HUES48 (cell line): ENCODE measurements at regions not wholly inside any gene's neighbourhood (a gene's known extent, or its start where the extent isn't known, plus 50 kb on each side); places are given as distances from the start of the nearest gene placed in this dataset.

Source experiments
- H3K27ac ChIP-seq: one replicate; pipeline ENCODE4 v1.7.0; 2013; ENCODE audit warnings: low read depth, low read length, inconsistent platforms
- H3K27me3 ChIP-seq: 2 replicates; pipeline ENCODE4 v1.6.1; 2013; ENCODE audit warnings: mild to moderate bottlenecking, low read length; ENCODE audit not compliant: control insufficient read depth, insufficient read depth
- H3K36me3 ChIP-seq: 2 replicates; pipeline ENCODE4 v1.6.1; 2013; ENCODE audit warnings: low read length; ENCODE audit not compliant: control insufficient read depth, insufficient read depth
- H3K4me1 ChIP-seq: 2 replicates; pipeline ENCODE4 v1.6.1; 2013; ENCODE audit warnings: mild to moderate bottlenecking, low read length; ENCODE audit not compliant: control insufficient read depth, insufficient read depth
- H3K4me3 ChIP-seq: 2 replicates; pipeline ENCODE4 v1.5.1; 2013; ENCODE audit warnings: mild to moderate bottlenecking, low read depth, low read length
- H3K9ac ChIP-seq: 2 replicates; pipeline ENCODE4 v1.6.1; 2013; ENCODE audit warnings: mild to moderate bottlenecking, low read depth, low read length, moderate library complexity
- H3K9me3 ChIP-seq: 2 replicates; pipeline ENCODE4 v1.6.1; 2013; ENCODE audit warnings: low read length; ENCODE audit not compliant: control insufficient read depth, insufficient read depth

DNA sequence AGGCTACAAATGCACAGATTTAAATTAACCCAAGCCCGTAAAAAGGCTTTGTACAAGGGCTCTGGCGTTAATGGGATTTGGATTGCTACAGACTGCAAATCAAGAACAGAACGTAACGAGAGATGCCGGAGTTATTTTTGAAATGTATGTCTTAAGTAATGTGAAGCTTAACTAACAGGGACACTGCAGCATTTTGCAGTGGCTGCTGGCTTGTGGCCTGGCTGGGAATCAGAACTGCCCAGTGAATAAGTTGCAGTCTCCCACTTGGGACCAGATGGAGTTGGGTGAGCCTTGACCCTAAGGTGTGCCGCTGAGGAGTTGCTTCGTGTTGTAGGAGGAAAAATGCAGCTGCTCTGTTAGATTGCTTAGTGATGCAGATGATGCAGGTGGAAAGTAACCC is 318.4 kb downstream of the DHX15 start:
- Histone ChIP-seq H3K36me3 (no peaks in the 10 kb centered on the region), H3K27ac (no peak overlapping the region), H3K9me3 (no peaks in the 10 kb centered on the region), H3K9ac (no peak overlapping the region), H3K4me1 (peaks cover 46% of the 10 kb centered on the region), H3K4me3 (no peak overlapping the region), H3K27me3 (no peaks in the 10 kb centered on the region)

DNA sequence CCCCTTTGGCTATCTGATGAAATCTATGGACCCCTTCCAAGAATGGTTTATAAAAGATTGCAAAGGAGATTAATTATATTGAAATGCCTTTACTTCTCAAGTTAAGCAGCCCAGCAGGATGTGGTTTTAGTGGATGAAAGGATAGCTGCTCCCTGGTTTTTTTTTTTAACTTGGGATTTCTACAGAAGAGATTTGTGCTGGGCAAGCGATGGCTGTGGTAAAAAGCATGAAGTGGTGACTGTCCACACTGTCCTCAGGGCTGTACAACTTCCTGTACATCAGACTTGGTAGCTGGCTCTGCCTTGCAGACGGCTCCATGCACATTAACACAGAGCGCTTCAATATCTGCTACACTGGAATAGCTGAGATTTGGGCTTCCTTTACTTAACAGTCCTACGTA is 321.7 kb downstream of the DHX15 start:
- Histone ChIP-seq H3K4me3 (no peak overlapping the region), H3K4me1 (peaks cover 49% of the 10 kb centered on the region), H3K27ac (no peak overlapping the region), H3K9me3 (no peaks in the 10 kb centered on the region), H3K36me3 (no peaks in the 10 kb centered on the region), H3K9ac (no peak overlapping the region), H3K27me3 (no peaks in the 10 kb centered on the region)

DNA sequence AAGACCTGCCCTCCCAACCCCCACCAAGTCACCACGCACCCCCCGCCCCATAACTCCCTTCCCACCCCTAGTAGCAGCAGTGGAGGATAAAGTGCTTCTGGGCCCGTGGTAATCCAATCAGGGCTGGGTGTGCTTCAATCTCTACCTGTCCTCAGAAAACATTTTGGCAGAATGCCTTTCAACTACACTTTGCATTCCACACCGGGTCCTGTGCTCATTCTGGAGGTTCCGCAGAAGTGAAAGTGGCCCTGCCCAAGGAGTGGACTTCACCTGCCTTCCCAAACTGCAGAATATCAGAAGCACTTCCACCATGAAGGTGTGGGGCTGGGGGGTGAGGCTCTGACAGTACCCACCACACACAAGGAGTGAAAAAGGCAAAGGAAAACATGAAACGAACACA is 322.3 kb downstream of the DHX15 start:
- H3K4me1 ChIP-seq: peaks cover 46% of the 10 kb centered on the region
- no peaks in the 10 kb centered on the region for H3K27me3 ChIP-seq
- no peaks in the 10 kb centered on the region for H3K36me3 ChIP-seq
- H3K9me3 ChIP-seq: no peaks in the 10 kb centered on the region
- H3K27ac ChIP-seq: no peak overlapping the region
- no peak overlapping the region for H3K9ac ChIP-seq
- no peak overlapping the region for H3K4me3 ChIP-seq

DNA sequence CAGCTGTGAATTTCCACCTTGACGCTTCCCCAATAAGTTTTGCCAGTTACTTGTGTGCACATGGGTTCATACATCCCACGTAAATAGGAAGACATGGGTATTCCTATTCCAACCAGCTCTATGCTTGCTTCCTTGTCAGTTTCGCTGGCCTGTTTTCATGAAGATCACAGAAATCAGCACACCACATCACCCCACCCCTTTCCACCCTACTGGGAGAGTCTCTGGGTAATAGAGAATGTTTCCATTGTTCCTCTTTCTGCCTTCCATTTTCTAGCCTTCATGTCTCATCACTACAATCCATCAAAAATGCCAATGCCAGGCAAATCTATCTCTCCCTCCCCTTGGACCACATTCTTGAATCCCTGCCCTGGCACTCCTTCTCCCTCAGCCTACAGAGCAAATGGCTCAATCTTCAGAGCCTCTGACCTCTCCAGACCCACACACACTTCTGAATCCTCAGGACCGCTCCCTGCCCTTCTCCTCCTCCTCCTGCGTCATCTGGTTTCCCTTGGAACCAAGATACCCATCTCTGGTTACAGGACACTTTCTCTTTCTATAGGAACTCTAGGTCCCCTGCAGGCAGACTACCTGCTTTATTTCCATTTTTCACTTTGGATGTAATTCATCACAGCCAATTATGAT is 323.3 kb downstream of the DHX15 start:
- Histone ChIP-seq H3K36me3 (no peaks in the 10 kb centered on the region), H3K4me1 (peaks cover 45% of the 10 kb centered on the region), H3K9me3 (no peaks in the 10 kb centered on the region), H3K27ac (no peak overlapping the region), H3K4me3 (no peak overlapping the region), H3K9ac (no peak overlapping the region), H3K27me3 (no peaks in the 10 kb centered on the region)

DNA sequence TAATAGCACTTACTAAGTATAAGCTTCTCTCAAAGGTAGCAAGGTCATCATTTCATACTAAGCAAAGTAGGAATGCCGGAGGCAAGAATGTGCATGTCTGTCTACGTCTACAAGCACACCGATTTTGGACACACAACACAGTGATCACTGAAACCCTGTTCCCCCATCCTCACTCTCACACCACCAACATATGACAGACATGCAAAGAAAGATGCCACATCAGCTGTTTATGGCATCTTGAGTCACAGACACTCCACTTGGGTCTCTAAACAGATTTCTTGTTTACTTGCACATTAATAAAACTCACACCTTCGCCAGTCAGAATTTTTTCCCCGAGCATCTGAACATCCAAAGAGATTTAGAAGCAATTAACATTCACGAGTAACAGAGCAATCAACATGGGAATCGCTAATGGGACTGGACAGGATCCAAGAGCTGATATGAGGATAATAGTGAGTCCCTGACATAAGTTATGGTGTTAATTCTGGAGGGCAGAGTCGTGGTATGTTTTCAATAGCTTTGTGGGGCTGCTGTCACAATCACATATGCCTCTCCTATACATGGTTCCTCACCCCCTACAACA is 324.1 kb downstream of the DHX15 start:
- no peak overlapping the region for H3K9ac ChIP-seq
- H3K4me3 ChIP-seq: no peak overlapping the region
- no peaks in the 10 kb centered on the region for H3K27me3 ChIP-seq
- H3K9me3 ChIP-seq: no peaks in the 10 kb centered on the region
- peaks cover 44% of the 10 kb centered on the region for H3K4me1 ChIP-seq
- no peaks in the 10 kb centered on the region for H3K36me3 ChIP-seq
- H3K27ac ChIP-seq: no peak overlapping the region

DNA sequence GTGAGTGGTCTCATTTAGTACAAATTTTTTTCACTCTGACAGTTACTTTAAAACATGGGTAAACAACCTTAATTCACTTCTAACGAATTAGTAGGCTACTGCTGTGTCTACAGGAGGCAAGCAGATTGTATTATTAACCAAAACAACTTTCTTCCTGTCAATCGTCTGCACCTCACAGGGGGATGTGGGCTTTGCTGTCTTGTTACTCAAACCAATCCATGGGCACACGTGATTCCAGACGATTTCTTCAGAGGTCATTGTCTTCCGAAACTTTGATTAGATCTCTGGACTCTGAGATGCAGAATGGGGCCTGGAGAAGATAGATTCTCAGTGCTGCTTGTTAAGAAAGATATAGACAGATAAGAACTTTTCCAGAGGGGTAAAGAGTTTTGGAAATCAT is 327.8 kb downstream of the DHX15 start:
- Histone ChIP-seq H3K9me3 (no peaks in the 10 kb centered on the region), H3K36me3 (no peaks in the 10 kb centered on the region), H3K4me1 (peaks cover 29% of the 10 kb centered on the region), H3K27me3 (no peaks in the 10 kb centered on the region), H3K9ac (no peak overlapping the region), H3K27ac (peak overlapping the region; percentile 23), H3K4me3 (no peak overlapping the region)

DNA sequence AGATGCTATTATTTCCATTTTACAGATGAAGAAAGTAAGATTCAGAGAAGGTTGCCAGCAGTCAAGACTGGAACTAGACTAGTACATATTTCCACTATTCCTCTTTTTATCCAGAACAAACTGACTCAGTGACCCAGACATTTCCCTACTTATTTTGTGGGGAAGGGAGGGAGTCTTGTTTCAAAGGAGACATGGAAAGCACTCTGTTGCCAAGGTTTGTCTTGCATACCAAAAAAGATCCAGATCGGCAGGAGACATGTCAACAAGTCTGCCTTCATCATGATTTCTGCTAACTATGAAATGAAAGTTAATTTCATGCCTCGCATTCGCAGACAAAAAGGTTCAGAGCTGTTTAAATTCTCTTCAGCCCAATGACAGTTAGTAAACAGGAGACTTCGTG is 328.3 kb downstream of the DHX15 start:
- H3K36me3 ChIP-seq: no peaks in the 10 kb centered on the region
- H3K4me3 ChIP-seq: no peak overlapping the region
- no peaks in the 10 kb centered on the region for H3K9me3 ChIP-seq
- H3K4me1 ChIP-seq: peaks cover 24% of the 10 kb centered on the region
- H3K27ac ChIP-seq: peak overlapping the region; percentile 23
- H3K9ac ChIP-seq: no peak overlapping the region
- no peaks in the 10 kb centered on the region for H3K27me3 ChIP-seq

DNA sequence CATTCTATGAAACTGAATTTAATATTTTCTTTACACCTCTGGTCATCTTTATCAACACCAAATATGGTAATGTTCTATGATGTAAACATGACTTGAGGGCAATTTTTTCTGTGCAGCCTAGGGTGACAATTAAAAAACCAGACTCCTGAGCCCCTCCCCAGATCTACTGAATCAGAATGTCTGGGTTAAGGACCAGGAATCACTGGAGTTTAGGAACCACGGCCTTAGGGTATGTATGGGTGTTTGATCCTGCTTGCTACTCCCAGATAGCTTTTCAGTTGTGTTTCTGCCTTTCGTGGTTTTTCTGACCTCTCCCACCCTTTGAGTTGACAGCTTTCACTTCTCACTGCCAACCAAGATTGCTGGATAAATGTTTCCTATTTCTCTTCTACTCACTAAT is 332.2 kb downstream of the DHX15 start:
- H3K9me3 ChIP-seq: no peaks in the 10 kb centered on the region
- H3K9ac ChIP-seq: no peak overlapping the region
- H3K4me3 ChIP-seq: no peak overlapping the region
- H3K36me3 ChIP-seq: no peaks in the 10 kb centered on the region
- no peak overlapping the region for H3K27ac ChIP-seq
- H3K27me3 ChIP-seq: no peaks in the 10 kb centered on the region
- peaks cover 24% of the 10 kb centered on the region for H3K4me1 ChIP-seq

DNA sequence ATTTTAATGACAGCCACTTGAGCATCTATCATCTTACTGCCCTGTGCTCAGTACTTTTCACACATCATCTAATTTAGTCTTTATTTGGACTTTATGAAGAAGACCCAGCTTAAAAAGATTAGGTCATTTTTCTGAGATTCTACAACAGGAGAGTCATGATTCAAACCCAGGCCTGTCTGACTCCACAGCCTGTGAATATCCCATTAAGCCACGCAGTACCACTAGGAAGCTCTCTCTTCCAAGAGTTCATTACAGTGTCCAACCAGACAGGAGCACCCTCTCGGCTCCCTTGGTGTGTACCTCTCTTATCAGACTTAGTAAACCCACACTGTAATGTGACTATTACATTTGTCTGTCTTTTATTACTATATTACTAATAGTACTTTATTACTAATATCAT is 332.8 kb downstream of the DHX15 start:
- Histone ChIP-seq H3K36me3 (no peaks in the 10 kb centered on the region), H3K9me3 (no peaks in the 10 kb centered on the region), H3K27ac (no peak overlapping the region), H3K9ac (no peak overlapping the region), H3K4me3 (no peak overlapping the region), H3K27me3 (no peaks in the 10 kb centered on the region), H3K4me1 (peaks cover 20% of the 10 kb centered on the region)

DNA sequence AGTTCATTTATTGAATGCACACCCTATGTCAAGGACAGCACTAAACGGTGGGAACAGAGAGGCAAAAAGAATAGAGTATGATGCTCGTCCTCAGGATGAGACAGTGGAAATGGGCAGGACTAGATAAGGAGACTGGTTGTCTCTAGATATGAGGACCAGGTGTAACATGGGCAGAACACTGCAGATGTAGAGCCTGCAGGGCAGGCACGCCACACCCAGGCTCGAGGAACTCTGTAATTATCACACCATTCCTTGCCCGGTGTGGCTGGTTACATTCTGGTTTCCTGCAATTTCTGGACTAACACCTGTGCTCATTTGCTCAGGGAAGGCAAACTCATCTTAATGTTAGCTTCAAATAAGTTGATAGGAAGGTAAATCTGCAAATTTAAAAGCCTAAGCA is 334.4 kb downstream of the DHX15 start:
- Histone ChIP-seq H3K9ac (no peak overlapping the region), H3K27me3 (no peaks in the 10 kb centered on the region), H3K36me3 (no peaks in the 10 kb centered on the region), H3K27ac (no peak overlapping the region), H3K4me3 (no peak overlapping the region), H3K4me1 (peaks cover 11% of the 10 kb centered on the region), H3K9me3 (no peaks in the 10 kb centered on the region)

DNA sequence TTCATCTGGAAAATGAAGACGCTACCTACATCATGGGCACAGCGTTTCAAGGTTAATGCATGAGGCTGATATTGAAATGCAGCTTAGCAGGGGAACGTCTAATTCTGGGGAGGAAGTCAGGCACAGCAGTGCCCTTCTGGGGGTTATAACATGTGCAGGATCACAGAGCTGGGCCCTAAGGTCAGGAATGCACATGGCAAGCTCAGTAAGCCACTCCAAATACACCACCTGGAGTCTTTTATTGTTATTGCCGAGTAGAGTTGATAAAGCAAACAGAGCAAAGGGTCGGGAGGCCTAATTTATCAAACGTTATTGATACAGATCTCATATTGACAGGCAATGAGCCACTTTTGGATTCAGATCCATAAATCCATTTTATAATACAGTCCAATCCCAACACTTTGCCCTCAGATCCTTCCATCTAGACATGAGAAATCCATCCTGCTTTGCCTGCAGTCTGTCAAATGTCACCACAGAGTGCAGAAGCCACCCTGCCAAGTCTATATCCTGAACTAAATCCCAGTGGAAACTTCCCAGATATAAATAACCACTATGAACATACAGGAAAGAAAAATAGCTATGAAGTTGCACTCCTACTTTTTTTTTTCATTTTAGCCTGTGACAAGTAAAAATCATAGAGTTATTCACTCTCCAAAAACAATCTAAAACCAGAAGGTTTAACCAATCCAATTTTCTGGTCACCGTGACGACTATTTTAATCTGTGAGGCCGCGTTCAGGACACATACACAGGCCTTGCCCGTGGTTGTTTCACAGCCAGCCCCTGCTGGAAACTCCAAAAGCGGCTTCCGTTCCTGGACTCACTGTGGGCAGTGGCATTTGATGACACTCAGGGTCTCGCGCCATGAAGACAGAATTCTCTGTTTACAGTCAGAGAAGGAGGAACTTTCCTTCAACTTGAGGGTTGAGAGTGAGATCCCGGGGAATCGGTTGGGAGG is 335.4 kb downstream of the DHX15 start:
- no peaks in the 10 kb centered on the region for H3K27me3 ChIP-seq
- no peak overlapping the region for H3K27ac ChIP-seq
- H3K4me1 ChIP-seq: peaks cover 17% of the 10 kb centered on the region
- H3K9ac ChIP-seq: no peak overlapping the region
- no peaks in the 10 kb centered on the region for H3K36me3 ChIP-seq
- no peak overlapping the region for H3K4me3 ChIP-seq
- no peaks in the 10 kb centered on the region for H3K9me3 ChIP-seq
